Hippocampal formation (tissue), 2 donors: ENCODE measurements at regions not wholly inside any gene's neighbourhood (a gene's known extent, or its start where the extent isn't known, plus 50 kb on each side); places are given as distances from the start of the nearest gene placed in this dataset.

Experiments
- DNase-seq, 2 donors: peaks; one replicate each; lab custom pipeline; 2025; lab: John Stamatoyannopoulos, UW

DNA sequence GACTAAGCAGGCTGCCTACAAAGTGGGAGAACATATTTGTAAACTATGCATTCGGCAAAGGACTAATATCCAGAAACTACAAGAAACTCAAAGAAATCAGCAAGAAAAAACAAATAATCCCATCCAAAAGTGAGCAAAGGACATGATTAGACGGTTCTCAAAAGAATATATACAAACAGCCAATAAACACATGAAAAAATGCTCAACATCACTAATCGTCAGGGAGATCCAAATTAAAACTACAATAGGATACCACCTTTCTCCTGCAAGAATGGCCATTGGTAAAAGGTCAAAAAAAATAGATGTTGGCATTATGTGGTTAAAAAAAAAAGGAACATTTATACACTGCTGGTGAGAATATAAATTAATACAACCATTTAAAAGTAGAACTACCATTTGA is 259.6 kb upstream of the SLITRK3 start:
- no peak for DNase-seq

DNA sequence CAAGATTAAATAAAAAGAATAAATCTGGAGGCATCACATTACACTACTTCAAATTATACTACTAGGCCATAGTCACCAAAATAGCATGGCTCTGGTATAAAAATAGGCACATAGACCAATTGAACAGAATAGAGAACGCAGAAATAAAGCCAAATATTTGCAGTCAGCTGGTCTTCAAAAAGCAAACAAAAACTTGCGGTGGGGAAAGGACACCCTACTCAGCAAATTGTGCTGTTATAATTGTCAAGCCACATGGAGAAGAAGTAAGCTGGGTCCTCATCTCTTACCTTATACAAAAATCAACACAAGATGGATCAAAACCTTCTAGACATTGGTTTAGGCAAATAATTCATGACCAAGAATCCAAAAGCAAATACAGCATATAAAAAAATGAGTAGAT is 259.2 kb upstream of the SLITRK3 start:
- DNase-seq, result no peak

GRCh38 chr3:165451371-165452070 is 255.3 kb upstream of the SLITRK3 start:
- DNase-seq, result no peak

DNA sequence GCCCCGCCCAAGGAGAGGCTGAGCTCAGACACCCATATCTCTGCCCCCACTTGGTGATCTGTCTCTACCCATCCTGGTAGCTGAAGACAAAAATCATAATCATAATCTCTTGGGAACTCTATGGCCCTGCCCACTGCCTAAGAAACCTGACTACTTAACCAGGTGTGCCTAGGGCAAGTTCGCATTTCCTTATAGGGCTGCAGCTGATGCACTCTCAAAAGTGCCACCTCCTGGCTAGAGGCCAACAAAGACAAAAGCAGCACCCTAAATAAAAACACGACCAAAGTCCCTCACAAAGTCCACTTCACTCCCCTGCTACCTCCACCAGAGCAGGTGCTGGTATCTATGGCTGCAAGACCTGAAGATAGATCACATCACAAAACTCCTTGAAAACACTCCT is 250.4 kb upstream of the SLITRK3 start:
- no peak for DNase-seq

DNA sequence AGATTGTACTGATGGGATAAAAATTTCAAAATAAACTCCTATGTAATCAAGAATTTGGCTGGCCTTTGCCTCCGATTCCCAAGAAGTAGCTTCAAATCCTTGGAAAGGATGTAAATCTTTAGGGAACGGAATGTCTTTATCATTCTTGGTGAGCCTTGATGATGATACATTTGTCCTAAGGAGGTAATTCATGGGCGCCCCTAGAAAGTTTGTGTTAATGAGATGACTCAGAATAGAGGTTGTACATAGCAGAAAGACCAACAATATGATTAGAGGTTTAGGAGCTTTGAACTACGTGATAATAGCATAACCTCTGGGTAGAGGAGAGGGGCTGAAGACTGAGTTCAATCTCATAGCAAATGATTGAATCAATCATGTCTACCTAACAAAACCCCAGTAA is 248.6 kb upstream of the SLITRK3 start:
- no peak for DNase-seq

DNA sequence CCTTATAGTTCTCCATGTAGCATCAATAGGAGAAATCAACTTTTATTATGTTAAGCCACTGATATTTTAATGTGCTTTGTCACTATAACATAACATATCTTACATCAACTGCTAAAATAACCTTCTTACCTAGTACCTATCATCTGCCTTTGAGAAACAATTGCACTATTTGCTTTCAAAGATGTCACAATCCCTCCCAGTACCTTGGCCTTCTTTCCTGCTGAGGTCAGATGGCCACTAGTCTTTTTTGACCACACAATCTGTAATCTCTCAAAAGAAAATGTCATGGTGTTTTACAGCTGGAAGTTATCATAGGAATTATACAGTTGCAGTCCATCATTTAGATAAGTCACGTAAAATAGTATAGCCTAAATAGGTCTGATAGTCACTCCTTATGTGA is 247.5 kb upstream of the SLITRK3 start:
- no peak for DNase-seq

GRCh38 chr3:165442061-165442460 is 245.9 kb upstream of the SLITRK3 start:
- DNase-seq, result no peak

GRCh38 chr3:165440380-165440779 is 244.2 kb upstream of the SLITRK3 start:
- no peak for DNase-seq

DNA sequence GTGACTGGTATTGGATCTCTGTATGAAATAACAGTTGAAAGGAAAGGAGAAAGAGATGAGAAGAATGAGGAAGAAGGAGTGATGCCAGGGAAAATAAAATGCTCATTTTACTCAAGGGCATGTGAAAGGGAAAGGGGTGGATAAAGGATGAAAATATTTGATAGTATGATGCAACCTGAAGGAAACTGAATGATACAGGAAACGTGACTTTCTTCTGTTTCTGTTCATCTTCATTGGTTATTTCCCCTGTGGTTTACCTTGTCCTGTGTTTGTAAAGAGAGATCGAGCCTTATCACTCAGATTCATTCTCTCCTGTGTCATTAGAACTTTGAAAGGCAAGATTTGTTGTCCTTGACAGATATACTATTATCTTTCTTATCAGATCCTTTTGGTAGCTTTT is 243.6 kb upstream of the SLITRK3 start:
- DNase-seq, result no peak

DNA sequence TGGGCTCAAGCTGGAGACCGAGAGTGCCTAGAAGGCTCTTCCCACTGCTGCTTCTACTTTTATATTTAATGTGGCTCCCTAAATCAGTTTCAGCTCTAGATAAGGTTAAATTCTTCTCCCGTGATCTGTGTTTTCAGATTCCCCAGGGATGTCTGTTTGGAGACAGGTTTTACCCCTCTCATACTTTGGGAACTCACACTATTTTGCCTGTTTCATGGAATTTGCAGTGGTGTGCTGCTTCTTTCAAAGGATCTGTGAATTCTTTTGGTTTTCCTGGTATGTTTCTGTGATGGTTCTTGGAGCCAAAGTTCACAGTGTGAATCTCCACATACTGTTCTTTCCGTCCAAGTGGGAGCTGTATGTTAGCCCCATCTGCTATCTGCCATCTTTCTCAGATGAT is 238.3 kb upstream of the SLITRK3 start:
- DNase-seq, result no peak

- DNase-seq, result no peak
Observed at GRCh38 chr3:165406425-165406824, 210.2 kb upstream of the SLITRK3 start.

DNA sequence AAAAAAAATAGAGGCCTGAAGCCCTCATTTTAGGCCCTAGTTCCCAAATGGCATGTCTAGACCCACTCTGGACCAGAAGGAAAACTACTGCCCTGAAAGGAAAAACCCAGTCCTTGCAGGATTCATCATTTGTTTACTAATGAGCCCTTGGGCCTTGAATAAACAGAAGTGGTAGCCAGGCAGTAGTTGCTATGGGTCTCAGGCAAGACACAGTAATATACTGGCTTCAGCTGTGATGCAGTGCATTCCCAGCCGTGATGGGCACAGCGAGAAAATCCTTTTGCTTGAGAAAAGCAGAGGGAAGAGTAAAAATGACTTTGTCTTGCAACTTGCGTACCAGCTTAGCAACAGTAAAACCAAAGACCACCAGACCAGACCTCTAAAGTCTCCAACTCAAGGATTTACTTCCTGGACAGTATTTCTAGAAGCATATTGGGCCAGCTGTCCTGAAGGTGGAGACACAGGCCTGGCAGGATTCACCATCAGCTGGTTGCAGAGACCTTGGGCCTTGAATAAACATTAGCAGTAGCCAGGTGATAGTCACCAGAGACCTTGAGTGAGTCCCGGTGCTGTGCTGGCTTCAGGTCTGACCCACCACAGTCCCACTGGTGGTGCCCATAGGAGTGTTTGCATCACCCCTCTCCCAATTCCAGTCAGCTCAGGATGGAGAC is 208.3 kb upstream of the SLITRK3 start:
- no peak for DNase-seq

GRCh38 chr3:165403666-165404065 is 207.5 kb upstream of the SLITRK3 start:
- no peak for DNase-seq

DNA sequence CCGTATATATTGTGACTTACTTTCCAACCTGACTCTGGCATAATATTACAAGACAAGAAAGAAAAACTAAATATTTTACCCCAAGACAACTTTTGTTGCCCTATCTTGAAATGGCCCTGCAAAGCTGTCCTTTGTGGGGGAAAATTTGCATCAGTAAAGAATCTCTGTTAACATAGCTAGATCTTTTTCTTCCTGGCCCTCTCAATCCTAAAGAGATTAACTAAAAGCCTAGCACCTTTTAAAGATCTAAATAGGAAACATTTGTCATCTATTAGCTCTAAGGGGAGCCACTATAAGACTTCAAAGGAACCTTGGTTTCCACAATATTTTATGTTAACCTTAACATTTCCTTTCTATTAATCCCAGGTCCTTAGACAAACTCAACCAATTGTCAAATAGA is 199.0 kb upstream of the SLITRK3 start:
- no peak for DNase-seq

DNA sequence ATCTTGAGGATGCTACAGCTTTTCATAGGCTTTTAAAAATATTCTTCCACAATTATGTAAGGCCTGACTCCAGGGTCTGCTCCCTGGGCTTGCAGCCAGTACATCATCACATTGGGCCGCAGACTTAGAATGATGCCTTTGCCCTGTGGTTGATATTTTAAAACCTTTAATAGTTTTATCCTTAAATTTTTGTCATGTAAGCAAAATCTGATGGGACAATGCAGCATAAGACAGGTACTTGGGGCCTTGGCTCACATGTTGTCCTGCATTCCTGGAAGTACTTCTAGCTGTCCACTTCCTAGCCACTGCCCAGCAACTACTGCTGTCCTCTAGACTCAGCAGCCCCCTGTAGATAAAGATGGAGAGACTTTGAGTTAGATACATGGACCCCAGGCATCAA is 197.3 kb upstream of the SLITRK3 start:
- DNase-seq, result no peak

DNA sequence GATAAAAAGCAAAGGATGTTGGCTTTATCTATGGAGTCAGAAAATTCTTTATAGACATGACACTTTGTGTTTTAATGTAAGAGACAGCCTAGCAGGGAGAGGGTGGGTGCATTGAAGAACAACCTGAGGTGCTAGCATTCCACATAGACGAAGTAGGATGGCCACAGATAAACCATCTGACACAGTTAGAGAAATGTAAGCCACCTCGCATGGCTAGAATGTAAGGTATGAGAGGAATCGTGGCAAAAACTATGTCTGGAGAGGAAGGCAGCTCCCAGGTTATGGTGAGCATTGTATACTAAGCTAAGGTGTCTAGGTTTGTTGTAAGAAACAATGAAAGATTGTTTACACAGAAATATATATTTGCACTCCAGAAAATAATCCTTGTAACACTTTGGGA is 194.0 kb upstream of the SLITRK3 start:
- no peak for DNase-seq

DNA sequence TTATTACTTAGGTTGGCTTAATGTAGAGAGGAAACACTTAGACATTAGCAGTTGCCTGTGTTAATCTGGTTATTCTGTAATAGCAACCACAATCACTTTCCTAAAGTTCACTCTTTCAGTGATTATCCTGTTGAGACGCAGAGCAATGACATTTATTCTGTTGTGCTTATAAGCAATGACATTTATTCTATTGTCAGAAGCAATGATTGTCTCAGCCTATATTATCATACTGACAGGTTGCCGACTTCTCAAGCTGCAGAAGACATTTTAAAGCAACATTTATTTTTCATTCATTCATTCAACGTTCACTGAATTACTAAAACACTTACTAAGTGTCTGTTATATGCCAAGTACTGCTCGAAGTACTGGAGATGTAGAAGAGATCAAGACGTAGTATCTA is 193.5 kb upstream of the SLITRK3 start:
- no peak for DNase-seq

GRCh38 chr3:165389064-165389463 is 192.9 kb upstream of the SLITRK3 start:
- peak in 1 of 2 donors; percentile 34 for DNase-seq

DNA sequence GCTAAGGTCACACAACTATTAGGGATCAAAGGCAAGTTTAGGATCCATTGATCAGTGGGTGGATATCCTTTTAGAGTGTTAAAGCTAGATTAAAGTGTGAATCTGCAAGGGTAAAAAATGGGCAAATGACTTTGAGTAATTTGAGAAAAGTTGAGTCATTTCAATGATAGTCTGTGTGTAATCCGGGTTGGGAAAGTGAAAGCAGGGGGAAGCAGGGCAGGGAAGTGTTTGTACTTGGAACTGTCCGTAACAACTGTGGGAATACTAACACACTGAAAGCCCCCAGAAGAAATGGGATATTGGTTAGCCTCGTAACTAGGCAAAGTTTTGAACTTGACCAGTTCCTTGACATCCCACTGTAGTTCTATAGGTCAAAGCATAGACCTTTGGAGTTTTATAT is 187.2 kb upstream of the SLITRK3 start:
- no peak for DNase-seq

- no peak for DNase-seq
Observed at GRCh38 chr3:165382672-165383071, 186.5 kb upstream of the SLITRK3 start.

- DNase-seq, result no peak
Observed at GRCh38 chr3:165378761-165379160, 182.6 kb upstream of the SLITRK3 start.

DNA sequence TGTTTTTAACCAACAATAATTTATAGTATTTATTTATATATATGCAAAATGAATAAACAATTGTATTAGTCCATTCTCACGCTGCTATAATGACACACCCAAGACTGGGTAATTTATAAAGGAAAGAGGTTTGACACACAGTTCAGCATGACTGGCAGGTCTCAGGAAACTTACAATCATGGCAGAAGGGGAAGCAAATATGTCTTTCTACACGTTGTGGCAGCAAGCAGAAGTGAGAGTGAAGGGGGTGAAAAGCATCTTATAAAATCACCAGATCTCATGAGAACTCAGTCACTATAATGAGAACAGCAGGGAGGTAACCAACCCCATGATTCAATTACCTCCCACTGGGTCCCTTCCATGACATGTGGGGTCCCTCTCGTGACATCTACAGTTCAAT is 162.8 kb upstream of the SLITRK3 start:
- no peak for DNase-seq

GRCh38 chr3:165355316-165355715 is 159.1 kb upstream of the SLITRK3 start:
- no peak for DNase-seq

DNA sequence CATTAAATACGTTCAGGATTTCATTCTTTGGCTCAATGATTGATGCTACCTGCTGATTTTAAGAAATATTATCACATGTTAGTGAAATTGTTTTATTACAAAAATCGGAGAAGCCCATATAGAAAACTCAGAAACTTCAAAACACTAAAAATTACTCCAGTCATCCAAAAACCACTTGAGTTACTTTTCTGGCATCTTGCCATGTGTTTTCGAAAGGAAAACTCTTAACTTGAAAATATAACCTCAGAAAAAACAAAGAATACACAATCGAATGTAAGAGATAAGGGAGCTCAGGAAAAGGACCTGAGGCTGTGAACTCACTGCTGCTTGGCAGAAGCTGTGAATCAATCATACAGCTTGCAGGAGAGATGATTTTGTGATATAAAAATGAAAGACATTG is 151.3 kb upstream of the SLITRK3 start:
- no peak for DNase-seq
